SK-N-SH (cell line): ENCODE measurements at regions not wholly inside any gene's neighbourhood (a gene's known extent, or its start where the extent isn't known, plus 50 kb on each side); places are given as distances from the start of the nearest gene placed in this dataset.

Experiments used
- CTCF ChIA-PET: fragments of 300-600, 350-600 bp; formaldehyde crosslinking; extraction: SDS; loops from one replicate; lab custom pipeline; 2021; lab: Yijun Ruan, JAX
- POLR2A ChIA-PET: fragments of 350-600 bp; sonication (Branson Sonifier 250); formaldehyde crosslinking; extraction: SDS; loops from one replicate; lab custom pipeline; 2020; ENCODE audit warnings: antibody characterized with exemption, inconsistent platforms; lab: Yijun Ruan, JAX
- DNase-seq: peaks from one replicate; pipeline ENCODE4 v3.0.0; 2012
- H2AFZ ChIP-seq: fragments of 200-600 bp; sonication (generic); 2 replicates; pipeline ENCODE4 v1.8.1; 2016; ENCODE audit warnings: antibody characterized with exemption, mild to moderate bottlenecking, low read depth
- H3F3A ChIP-seq: fragments of 200-600 bp; sonication (generic); replicated peaks from 2 replicates; pipeline ENCODE3; 2016; ENCODE audit warnings: antibody characterized with exemption, mild to moderate bottlenecking; ENCODE audit not compliant: insufficient read depth
- H3K27ac ChIP-seq, 2 experiments: fragments of 200-500 bp in 1 of 2; fragments of 200-600 bp in 1 of 2; sonication (Bioruptor generic) in 1 of 2; sonication (generic), shearing (Covaris generic) in 1 of 2; 2 replicates each; pipeline versions ENCODE4 v1.5.1 to v1.6.1; 2014 to 2016; ENCODE audit warnings: low read depth in 2 of 2, inconsistent platforms in 1 of 2, low read length in 1 of 2, mild to moderate bottlenecking in 1 of 2, mixed read lengths in 1 of 2
- H3K27me3 ChIP-seq: fragments of 200-600 bp; sonication (generic), shearing (Covaris generic); 2 replicates; pipeline ENCODE4 v1.6.1; 2016; ENCODE audit warnings: mixed run types; ENCODE audit not compliant: insufficient read depth
- H3K36me3 ChIP-seq, 2 experiments: fragments of 200-500 bp in 1 of 2; fragments of 200-600 bp in 1 of 2; sonication (Bioruptor generic) in 1 of 2; sonication (generic) in 1 of 2; replicated peaks in 1 of 2; 2 replicates each; pipeline versions ENCODE3 to v1.5.1; 2014 to 2016; ENCODE audit warnings: low read length in 1 of 2, mild to moderate bottlenecking in 1 of 2; ENCODE audit not compliant: insufficient read depth in 2 of 2, control insufficient read depth in 1 of 2
- H3K4me1 ChIP-seq, 2 experiments: fragments of 200-500 bp in 1 of 2; fragments of 200-600 bp in 1 of 2; sonication (Bioruptor generic) in 1 of 2; sonication (generic), shearing (Covaris generic) in 1 of 2; 2 replicates each; pipeline versions ENCODE4 v1.5.1 to v1.6.1; 2014 to 2016; ENCODE audit warnings: low read depth in 1 of 2, low read length in 1 of 2, mixed run types in 1 of 2; ENCODE audit not compliant: insufficient read depth in 2 of 2, control insufficient read depth in 1 of 2
- H3K4me2 ChIP-seq: fragments of 200-600 bp; sonication (generic), shearing (Covaris generic); 2 replicates; pipeline ENCODE4 v1.6.1; 2017; ENCODE audit warnings: mixed run types
- H3K4me3 ChIP-seq, 2 experiments: fragments of 200-500 bp in 1 of 2; fragments of 200-600 bp in 1 of 2; sonication (Bioruptor generic) in 1 of 2; sonication (generic), shearing (Covaris generic) in 1 of 2; 2 replicates each; pipeline versions ENCODE4 v1.5.1 to v1.8.1; 2014 to 2016; ENCODE audit warnings: low read depth in 2 of 2, inconsistent platforms in 1 of 2, low read length in 1 of 2, mild to moderate bottlenecking in 1 of 2, mixed read lengths in 1 of 2, moderate library complexity in 1 of 2
- H3K79me2 ChIP-seq: fragments of 200-600 bp; sonication (generic); 2 replicates; pipeline ENCODE4 v1.8.1; 2017; ENCODE audit warnings: mild to moderate bottlenecking; ENCODE audit not compliant: insufficient read depth
- H3K9ac ChIP-seq: fragments of 200-600 bp; sonication (generic); 2 replicates; pipeline ENCODE4 v1.6.1; 2017; ENCODE audit warnings: mixed run types
- H3K9me2 ChIP-seq: fragments of 200-600 bp; sonication (generic); 2 replicates; pipeline ENCODE4 v1.6.1; 2017; ENCODE audit warnings: mixed run types
- H3K9me3 ChIP-seq: fragments of 200-600 bp; sonication (generic); 2 replicates; pipeline ENCODE4 v1.6.1; 2017; ENCODE audit warnings: mixed run types, mild to moderate bottlenecking, moderate library complexity
- H4K20me1 ChIP-seq: fragments of 200-600 bp; sonication (generic); 2 replicates; pipeline ENCODE4 v1.6.1; 2017; ENCODE audit warnings: mild to moderate bottlenecking, mixed run types; ENCODE audit not compliant: insufficient read depth
- CTCF ChIP-seq: fragments of 200-600 bp; sonication (generic); IDR thresholded peaks from 2 replicates; pipeline ENCODE4 v1.6.1; 2017; ENCODE audit warnings: antibody characterized with exemption, mild to moderate bottlenecking, moderate library complexity
- EZH2phosphoT487 ChIP-seq: fragments of 200-600 bp; sonication (generic); IDR thresholded peaks from 2 replicates; pipeline ENCODE4 v1.6.1; 2017; ENCODE audit warnings: low read depth, mixed run types, mild to moderate bottlenecking, antibody characterized with exemption, moderate library complexity, borderline replicate concordance
- FOSL2 ChIP-seq: IDR thresholded peaks from 2 replicates; pipeline ENCODE4 v1.4.0; 2012; ENCODE audit warnings: low read depth, mild to moderate bottlenecking, moderate library complexity, borderline replicate concordance
- GABPA ChIP-seq: IDR thresholded peaks from 2 replicates; pipeline ENCODE4 v1.4.0; 2012; ENCODE audit warnings: low read depth, mild to moderate bottlenecking
- MEF2A ChIP-seq: IDR thresholded peaks from 2 replicates; pipeline ENCODE4 v1.4.0; 2012; ENCODE audit warnings: low read depth, borderline replicate concordance
- POLR2AphosphoS5 ChIP-seq: IDR thresholded peaks from 2 replicates; pipeline ENCODE4 v1.6.1; 2012; ENCODE audit warnings: low read depth, low read length
- RAD21 ChIP-seq: IDR thresholded peaks from 2 replicates; pipeline ENCODE4 v1.6.1; 2012; ENCODE audit warnings: mild to moderate bottlenecking, low read length
- RXRA ChIP-seq: IDR thresholded peaks from 2 replicates; pipeline ENCODE4 v1.4.0; 2012; ENCODE audit warnings: low read depth, mild to moderate bottlenecking, borderline replicate concordance
- SIN3A ChIP-seq: IDR thresholded peaks from 2 replicates; pipeline ENCODE4 v1.6.1; 2012; ENCODE audit warnings: low read depth, mild to moderate bottlenecking, low read length, moderate library complexity, borderline replicate concordance
- TEAD4 ChIP-seq: IDR thresholded peaks from 2 replicates; pipeline ENCODE4 v1.4.0; 2012; ENCODE audit warnings: mild to moderate bottlenecking, borderline replicate concordance; ENCODE audit not compliant: insufficient read depth
- YY1 ChIP-seq: IDR thresholded peaks from 2 replicates; pipeline ENCODE4 v1.4.0; 2012; ENCODE audit warnings: low read depth, mild to moderate bottlenecking
- WGBS: methylation state at CpG from one replicate; pipeline ENCODE4 v1.1.6; 2017; ENCODE audit warnings: low lambda C conversion rate; 5-methylcytosine and 5-hydroxymethylcytosine counted together

- Histone ChIP-seq H3K27me3 (no peaks in the 10 kb centered on the region), H3K4me3 (no peak overlapping the region), H3K36me3 (no peaks in the 10 kb centered on the region), H3F3A (peaks cover 24% of the 10 kb centered on the region), H2AFZ (no peak overlapping the region), H3K4me2 (no peak overlapping the region), H3K9me2 (no peaks in the 10 kb centered on the region), H3K79me2 (no peaks in the 10 kb centered on the region), H3K27ac (peak overlapping the region in 1 of 2 experiments; percentile 78; a peak in 1 of 4 replicates), H3K9me3 (no peaks in the 10 kb centered on the region), H4K20me1 (no peaks in the 10 kb centered on the region), H3K9ac (no peak overlapping the region), H3K4me1 (peaks cover 0 to 16% of the 10 kb centered on the region in 2 experiments; a peak in 2 of 4 replicates)
- CTCF ChIA-PET: no interaction called here
- 83% methylated on average over 6 of the region's 6 CpGs for WGBS
- no peak for TF ChIP-seq CTCF
- TF ChIP-seq FOSL2: no peak
- no peak for TF ChIP-seq EZH2phosphoT487
- TF ChIP-seq TEAD4: no peak
- TF ChIP-seq GABPA: no peak
- no peak for TF ChIP-seq SIN3A
- TF ChIP-seq RAD21: no peak
- POLR2A ChIA-PET: no interaction called here
- no peak for DNase-seq
Observed at GRCh38 chr6:4352731-4353130, 217.4 kb upstream of the ECI2 start.

- Histone ChIP-seq H3K9me3 (no peaks in the 10 kb centered on the region), H3K79me2 (no peaks in the 10 kb centered on the region), H3K27ac (peak overlapping the region; percentile 40 to 78; a peak in 3 of 4 replicates), H3F3A (peaks cover 24% of the 10 kb centered on the region), H3K4me1 (peaks cover 0 to 16% of the 10 kb centered on the region in 2 experiments; a peak in 2 of 4 replicates), H2AFZ (peak overlapping the region; percentile 77; the same call in 1 of the 2 replicates), H3K4me2 (peak overlapping the region; percentile 73), H4K20me1 (no peaks in the 10 kb centered on the region), H3K9ac (peak overlapping the region; percentile 42; the same call in 1 of the 2 replicates), H3K27me3 (no peaks in the 10 kb centered on the region), H3K36me3 (no peaks in the 10 kb centered on the region), H3K9me2 (no peaks in the 10 kb centered on the region), H3K4me3 (peak overlapping the region; percentile 24 to 26; a peak in 3 of 4 replicates)
- WGBS: 77% methylated on average over 5 of the region's 5 CpGs
- ChIA-PET CTCF (no interaction called here), POLR2A (no interaction called here)
- no peak for DNase-seq
- TF ChIP-seq EZH2phosphoT487: no peak
- no peak for TF ChIP-seq SIN3A
- TF ChIP-seq RAD21: no peak
- TF ChIP-seq RXRA: no peak
- no peak for TF ChIP-seq POLR2AphosphoS5
- no peak for TF ChIP-seq MEF2A
- no peak for TF ChIP-seq YY1
Observed at GRCh38 chr6:4352322-4352669, 216.9 kb upstream of the ECI2 start.
